HEK293T (cell line): ENCODE measurements at regions not wholly inside any gene's neighbourhood (a gene's known extent, or its start where the extent isn't known, plus 50 kb on each side); places are given as distances from the start of the nearest gene placed in this dataset.
"Not testable (repeated sequence)": the region's sequence is repeated elsewhere in the genome, so short reads cannot be mapped to it uniquely, and the experiment has no call there.

ENCODE experiments used
- CTCF ChIA-PET: fragments of 350-600 bp; formaldehyde crosslinking; extraction: SDS; loops from one replicate; lab custom pipeline; 2021; ENCODE audit warnings: antibody characterized with exemption, inconsistent platforms; lab: Yijun Ruan, JAX
- POLR2A ChIA-PET: fragments of 350-600 bp; formaldehyde crosslinking; extraction: SDS; loops from one replicate; lab custom pipeline; 2020; ENCODE audit warnings: antibody characterized with exemption, inconsistent platforms; lab: Yijun Ruan, JAX
- DNase-seq: peaks from one replicate; pipeline ENCODE4 v3.0.0; 2012; ENCODE audit warnings: mixed read lengths; ENCODE audit errors: extremely low spot score
- ARNT ChIP-seq: fragments of 450-650 bp; IDR thresholded peaks from 2 replicates; pipeline ENCODE4 v1.6.1; 2017; ENCODE audit warnings: mild to moderate bottlenecking
- BHLHE40 ChIP-seq: fragments of 450-650 bp; IDR thresholded peaks from 2 replicates; pipeline ENCODE4 v1.6.1; 2016; ENCODE audit warnings: mild to moderate bottlenecking, moderate library complexity, borderline replicate concordance
- CTBP1 ChIP-seq: fragments of 450-650 bp; IDR thresholded peaks from 2 replicates; pipeline ENCODE4 v1.6.1; 2016; ENCODE audit warnings: borderline replicate concordance
- ELF4 ChIP-seq: fragments of 450-650 bp; IDR thresholded peaks from 2 replicates; pipeline ENCODE4 v1.6.1; 2017; ENCODE audit warnings: antibody characterized with exemption
- FOXA1 ChIP-seq: fragments of 450-650 bp; IDR thresholded peaks from 2 replicates; pipeline ENCODE4 v1.6.1; 2016; ENCODE audit warnings: mild to moderate bottlenecking
- FOXK2 ChIP-seq: fragments of 450-650 bp; IDR thresholded peaks from 2 replicates; pipeline ENCODE4 v1.6.1; 2016; ENCODE audit warnings: mild to moderate bottlenecking
- FOXM1 ChIP-seq: fragments of 450-650 bp; IDR thresholded peaks from 2 replicates; pipeline ENCODE4 v1.6.1; 2017; ENCODE audit warnings: mild to moderate bottlenecking, borderline replicate concordance
- HDGF ChIP-seq: fragments of 450-650 bp; IDR thresholded peaks from 2 replicates; pipeline ENCODE4 v1.6.1; 2017; ENCODE audit warnings: antibody characterized with exemption, borderline replicate concordance
- L3MBTL2 ChIP-seq: fragments of 450-650 bp; conservative IDR thresholded peaks from 2 replicates; pipeline ENCODE4 v1.6.1; 2016; ENCODE audit warnings: mild to moderate bottlenecking
- LEF1 ChIP-seq: fragments of 450-650 bp; IDR thresholded peaks from 2 replicates; pipeline ENCODE4 v1.6.1; 2017; ENCODE audit warnings: mild to moderate bottlenecking, borderline replicate concordance
- NFRKB ChIP-seq: fragments of 450-650 bp; IDR thresholded peaks from 2 replicates; pipeline ENCODE4 v1.6.1; 2016; ENCODE audit warnings: mild to moderate bottlenecking, moderate library complexity
- SP1 ChIP-seq: fragments of 450-650 bp; IDR thresholded peaks from 2 replicates; pipeline ENCODE4 v1.6.1; 2017
- SUZ12 ChIP-seq: fragments of 450-650 bp; IDR thresholded peaks from 2 replicates; pipeline ENCODE4 v1.6.1; 2016; ENCODE audit warnings: mild to moderate bottlenecking
- TARDBP ChIP-seq: fragments of 450-650 bp; IDR thresholded peaks from 2 replicates; pipeline ENCODE4 v1.6.1; 2016
- ZNF384 ChIP-seq: fragments of 450-650 bp; IDR thresholded peaks from 2 replicates; pipeline ENCODE4 v1.6.1; 2016
- TF ChIP-seq, protein P1 (sequence below): fragments of 450-650 bp; IDR thresholded peaks from 2 replicates; pipeline ENCODE4 v1.6.1; 2016

DNA sequence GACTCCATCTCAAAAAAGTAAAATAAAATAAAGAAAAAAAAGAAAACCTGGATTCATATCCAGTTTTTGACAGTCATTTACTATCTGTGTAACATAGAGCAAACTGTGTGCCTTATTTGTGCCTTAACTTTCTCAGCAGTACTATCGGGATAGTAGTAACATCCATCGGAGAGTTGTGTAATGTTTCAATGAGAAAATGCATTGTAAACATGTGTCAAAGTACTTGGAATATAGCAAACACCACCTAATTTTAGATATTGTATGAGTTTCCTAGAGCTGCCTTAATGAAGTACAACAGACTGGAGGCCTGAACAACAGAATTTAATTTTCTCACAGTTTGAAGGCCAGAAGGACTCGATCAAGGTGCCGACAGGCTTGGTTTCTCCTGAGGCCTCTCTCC lies 81.3 kb upstream of the CDC42EP3 start:
- DNase-seq, result no peak

DNA sequence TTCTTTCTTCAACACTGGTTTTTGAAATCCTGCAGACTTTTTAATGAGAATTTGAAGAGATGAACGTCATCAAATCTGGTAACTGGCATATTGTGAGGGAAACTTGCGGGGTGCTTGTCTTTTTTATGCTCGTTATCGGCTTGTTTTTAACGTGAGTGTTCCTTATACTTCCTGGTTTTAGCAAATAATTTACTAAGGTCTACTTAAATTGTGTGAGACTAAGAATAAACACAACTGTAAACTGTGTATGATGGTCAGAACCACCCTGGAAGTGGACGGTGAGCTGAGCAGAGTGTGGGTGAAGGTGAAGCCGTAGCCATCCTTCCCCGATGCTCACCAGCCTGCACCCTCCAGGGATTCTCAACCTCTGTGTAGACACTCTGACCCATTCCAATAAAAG lies 82.3 kb upstream of the CDC42EP3 start:
- TF ChIP-seq ELF4 (no peak), ZNF384 (no peak), TARDBP (no peak), HDGF (no peak), SUZ12 (no peak), ARNT (no peak), NFRKB (no peak), FOXK2 (no peak), BHLHE40 (no peak), FOXM1 (no peak), LEF1 (no peak), SP1 (no peak), L3MBTL2 (no peak), CTBP1 (no peak), FOXA1 (no peak)
- TF ChIP-seq, protein P1, sequence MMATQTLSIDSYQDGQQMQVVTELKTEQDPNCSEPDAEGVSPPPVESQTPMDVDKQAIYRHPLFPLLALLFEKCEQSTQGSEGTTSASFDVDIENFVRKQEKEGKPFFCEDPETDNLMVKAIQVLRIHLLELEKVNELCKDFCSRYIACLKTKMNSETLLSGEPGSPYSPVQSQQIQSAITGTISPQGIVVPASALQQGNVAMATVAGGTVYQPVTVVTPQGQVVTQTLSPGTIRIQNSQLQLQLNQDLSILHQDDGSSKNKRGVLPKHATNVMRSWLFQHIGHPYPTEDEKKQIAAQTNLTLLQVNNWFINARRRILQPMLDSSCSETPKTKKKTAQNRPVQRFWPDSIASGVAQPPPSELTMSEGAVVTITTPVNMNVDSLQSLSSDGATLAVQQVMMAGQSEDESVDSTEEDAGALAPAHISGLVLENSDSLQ, result no peak
- ChIA-PET CTCF (no interaction called here), POLR2A (no interaction called here)
- no peak for DNase-seq

More for the DNA sequence above, 81.3 kb upstream of the CDC42EP3 start:
- TF ChIP-seq SUZ12 (no peak), ELF4 (no peak), LEF1 (no peak), NFRKB (no peak)
- ChIA-PET POLR2A (no interaction called here), CTCF (no interaction called here)

- CTCF ChIA-PET, DNase-seq, POLR2A ChIA-PET: not testable (repeated sequence)
These were observed 84.6 kb upstream of the CDC42EP3 start for GRCh38 chr2:37755961-37756559.

- CTCF ChIA-PET, POLR2A ChIA-PET, DNase-seq: not testable (repeated sequence)
These were observed 86.0 kb upstream of the CDC42EP3 start for GRCh38 chr2:37757456-37757855.

DNA sequence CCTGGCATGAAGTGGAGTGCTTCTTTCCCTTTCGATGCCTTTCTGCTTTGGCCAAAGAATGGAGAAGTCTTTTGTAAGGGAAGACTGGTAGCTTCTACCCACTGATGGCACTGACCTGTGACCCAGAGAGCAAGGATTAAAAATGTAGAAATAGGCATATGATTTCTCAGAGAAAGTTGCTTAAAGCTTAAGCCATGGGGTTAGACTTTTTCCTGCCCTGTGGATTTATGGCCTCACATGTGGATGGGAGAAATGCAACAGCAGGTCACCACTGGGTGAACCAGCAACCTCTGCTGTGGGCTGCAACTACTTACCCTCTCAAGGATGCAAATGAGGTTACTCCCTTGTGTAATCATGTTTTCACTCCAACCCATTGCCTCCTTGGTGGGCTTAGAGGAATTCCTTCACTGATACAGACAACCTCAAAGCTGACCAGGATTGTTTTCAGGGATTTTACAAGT lies 86.7 kb upstream of the CDC42EP3 start:
- CTCF ChIA-PET, POLR2A ChIA-PET, DNase-seq: not testable (repeated sequence)

- POLR2A ChIA-PET, DNase-seq: not testable (repeated sequence)
- CTCF ChIA-PET, result interaction anchor here (1.0 kb wide), 1 partner anchor 117 kb away, joined by 3 read pairs; no protein-coding TSS in a partner anchor
These were observed 88.5 kb upstream of the CDC42EP3 start for GRCh38 chr2:37759989-37760388.

GRCh38 chr2:37760471-37760870 lies 89.0 kb upstream of the CDC42EP3 start:
- ChIA-PET POLR2A (no interaction called here), CTCF (interaction anchor here (1.0 kb wide), 1 partner anchor 117 kb away, joined by 3 read pairs; no protein-coding TSS in a partner anchor)
- no peak for TF ChIP-seq FOXM1
- TF ChIP-seq LEF1, result no peak
- no peak for TF ChIP-seq FOXA1
- TF ChIP-seq ZNF384, result no peak
- no peak for TF ChIP-seq SUZ12
- no peak for TF ChIP-seq L3MBTL2
- no peak for TF ChIP-seq NFRKB
- no peak for TF ChIP-seq FOXK2
- no peak for TF ChIP-seq SP1
- TF ChIP-seq ELF4, result no peak
- TF ChIP-seq TARDBP, result no peak
- TF ChIP-seq BHLHE40, result no peak
- TF ChIP-seq, protein P1, result no peak
- no peak for TF ChIP-seq HDGF
- no peak for TF ChIP-seq ARNT
- TF ChIP-seq CTBP1, result no peak
- DNase-seq, result no peak

GRCh38 chr2:37762281-37762680 lies 90.8 kb upstream of the CDC42EP3 start:
- CTCF ChIA-PET, POLR2A ChIA-PET, DNase-seq: not testable (repeated sequence)

- no peak for DNase-seq
- CTCF ChIA-PET, result no interaction called here
- POLR2A ChIA-PET, result no interaction called here
- TF ChIP-seq TARDBP, result no peak
- TF ChIP-seq ARNT, result no peak
- no peak for TF ChIP-seq LEF1
- no peak for TF ChIP-seq FOXK2
- TF ChIP-seq CTBP1, result no peak
- TF ChIP-seq FOXA1, result no peak
- no peak for TF ChIP-seq NFRKB
- no peak for TF ChIP-seq SP1
- no peak for TF ChIP-seq ZNF384
- no peak for TF ChIP-seq BHLHE40
- TF ChIP-seq FOXM1, result no peak
- TF ChIP-seq, protein P1, result no peak
- TF ChIP-seq L3MBTL2, result no peak
- no peak for TF ChIP-seq ELF4
These were observed 93.3 kb upstream of the CDC42EP3 start for GRCh38 chr2:37764739-37765138.
